VCaP (cell line): ENCODE measurements at regions not wholly inside any gene's neighbourhood (a gene's known extent, or its start where the extent isn't known, plus 50 kb on each side); places are given as distances from the start of the nearest gene placed in this dataset.

Experiments
- H3K27ac ChIP-seq: fragments of 450-650 bp; 2 replicates; pipeline ENCODE4 v1.5.1; 2017
- CTCF ChIP-seq: fragments of 450-650 bp; conservative IDR thresholded peaks from 2 replicates; pipeline ENCODE4 v1.5.1; 2017; ENCODE audit warnings: mild to moderate bottlenecking, moderate library complexity

DNA sequence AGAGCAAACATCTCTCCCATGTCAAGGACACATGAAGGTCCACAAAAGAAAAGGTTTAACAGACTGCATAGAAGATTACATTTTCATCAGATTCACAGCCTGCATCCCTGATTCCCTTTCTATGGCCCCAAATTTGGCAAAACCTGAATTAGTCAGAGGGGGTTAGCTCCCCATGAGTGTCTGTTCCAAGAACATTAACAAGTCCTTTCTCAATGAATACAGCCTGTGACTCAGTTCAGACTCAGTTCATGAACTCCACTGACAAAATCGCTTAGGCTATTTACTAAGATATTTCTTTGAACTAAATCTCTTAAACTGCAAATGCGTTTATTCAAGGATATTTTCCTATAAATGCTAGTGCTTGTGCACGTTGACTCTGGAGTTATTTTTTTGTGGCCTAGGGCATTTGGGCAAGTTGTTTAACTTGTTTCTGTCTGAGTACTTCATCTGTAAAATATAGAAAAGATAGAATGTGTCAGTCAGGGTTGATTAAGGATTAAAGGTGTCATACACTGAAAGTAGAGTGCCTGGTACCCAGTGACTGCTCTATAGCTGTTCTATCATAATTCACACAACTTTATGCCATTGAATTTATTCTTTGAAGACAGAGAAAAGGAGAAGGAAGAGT is 422.6 kb downstream of the HTR1B start:
- no peak for TF ChIP-seq CTCF
- no peak overlapping the region for H3K27ac ChIP-seq

DNA sequence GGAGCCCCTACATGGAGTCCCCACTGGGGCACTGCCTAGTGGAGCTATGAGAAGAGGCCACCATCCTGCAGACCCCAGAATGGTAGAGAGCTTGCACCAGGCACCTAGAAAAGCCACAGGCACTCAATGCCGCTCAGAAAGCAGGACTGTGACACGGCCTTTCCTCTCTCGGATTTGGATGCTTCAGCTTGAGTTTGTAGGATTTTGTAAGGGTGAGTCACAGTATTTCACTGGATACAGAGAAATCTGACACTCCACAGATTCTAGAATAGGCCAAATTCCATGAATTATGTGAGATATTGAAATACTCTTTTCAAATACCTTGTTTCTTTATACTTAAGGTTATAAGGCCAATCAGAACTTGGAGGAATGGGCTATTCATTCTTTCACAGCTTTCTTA is 424.5 kb downstream of the HTR1B start:
- H3K27ac ChIP-seq = no peak overlapping the region
- no peak for TF ChIP-seq CTCF

DNA sequence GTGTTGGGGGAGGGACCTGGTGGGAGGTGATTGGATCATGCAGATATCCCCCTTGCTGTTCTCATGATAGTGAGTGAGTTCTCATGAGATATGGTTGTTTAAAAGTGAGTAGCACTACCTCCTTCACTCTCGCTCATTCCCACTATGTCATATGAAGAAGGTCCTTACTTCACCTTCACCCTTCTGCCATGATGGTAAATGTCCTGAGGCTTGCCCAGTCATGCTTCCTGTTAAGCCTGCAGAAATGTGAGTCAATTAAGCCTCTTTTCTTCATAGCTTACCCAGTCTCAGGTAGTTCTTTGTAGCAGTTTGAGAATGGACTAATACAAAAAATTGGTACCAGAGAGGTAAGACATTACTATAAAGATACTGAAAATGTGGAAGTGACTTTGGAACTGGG is 425.9 kb downstream of the HTR1B start:
- no peak for TF ChIP-seq CTCF
- no peak overlapping the region for H3K27ac ChIP-seq

GRCh38 chr6:77036400-77036799 is 426.9 kb downstream of the HTR1B start:
- H3K27ac ChIP-seq = no peak overlapping the region
- no peak for TF ChIP-seq CTCF

GRCh38 chr6:77034161-77034560 is 429.1 kb downstream of the HTR1B start:
- TF ChIP-seq CTCF = no peak
- H3K27ac ChIP-seq = no peak overlapping the region

GRCh38 chr6:77030929-77031674 is 432.2 kb downstream of the HTR1B start:
- TF ChIP-seq CTCF = no peak
- H3K27ac ChIP-seq = no peak overlapping the region

DNA sequence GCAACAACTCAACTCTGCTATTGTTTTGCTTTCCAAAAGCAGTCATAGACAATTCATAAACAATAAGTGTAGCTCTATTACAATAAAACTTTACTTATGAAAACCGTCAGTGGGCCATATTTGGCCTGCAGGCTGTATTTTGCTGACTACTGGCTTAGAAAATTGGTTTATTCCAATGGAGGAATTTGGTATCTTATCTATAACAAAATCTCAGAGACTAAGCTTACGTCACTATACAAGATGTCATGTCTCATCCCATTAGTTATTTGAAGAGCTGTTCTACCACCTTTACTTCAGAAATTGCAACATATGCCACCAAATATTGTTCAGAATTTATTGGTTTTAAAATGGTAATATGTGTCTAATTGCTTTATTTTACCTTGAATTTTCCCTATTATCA is 436.9 kb downstream of the HTR1B start:
- H3K27ac ChIP-seq = no peak overlapping the region

More for the DNA sequence above, 436.9 kb downstream of the HTR1B start:
- no peak for TF ChIP-seq CTCF
